Stimulated activated naive CD8-positive, alpha-beta T cell treated with anti-CD3 and anti-CD28 coated beads, Interleukin-15, amount 100 ng/mL, for 72 hours (primary cell): ENCODE measurements at regions not wholly inside any gene's neighbourhood (a gene's known extent, or its start where the extent isn't known, plus 50 kb on each side); places are given as distances from the start of the nearest gene placed in this dataset.

Experiments
- ATAC-seq: fragments of 150-1000 bp; cut with Tn5 transposase; 2 replicates; pipeline ENCODE4 v1.10.0; 2021; ENCODE audit warnings: mild to moderate bottlenecking, moderate library complexity
- DNase-seq, 2 donors: peaks; one replicate each; pipeline ENCODE4 v3.0.0; 2021 to 2022
- H3K27ac Mint-ChIP-seq, 2 donors: one replicate each; pipeline ENCODE4 v1.8.0; 2022; ENCODE audit warnings: mild to moderate bottlenecking in 2 of 2, mixed read lengths in 2 of 2, moderate library complexity in 2 of 2
- H3K27me3 Mint-ChIP-seq: one replicate; pipeline ENCODE4 v1.8.0; 2022; ENCODE audit warnings: mixed read lengths
- H3K4me1 Mint-ChIP-seq: one replicate; pipeline ENCODE4 v1.8.0; 2022; ENCODE audit warnings: mild to moderate bottlenecking, mixed read lengths
- H3K4me3 Mint-ChIP-seq, 2 donors: one replicate each; pipeline ENCODE4 v1.8.0; 2022; ENCODE audit warnings: mild to moderate bottlenecking in 2 of 2, mixed read lengths in 2 of 2, moderate library complexity in 1 of 2
- H3K9me3 Mint-ChIP-seq, 2 donors: one replicate each; pipeline ENCODE4 v1.8.0; 2022; ENCODE audit warnings: mixed read lengths in 2 of 2

GRCh38 chr1:58345215-58346035 is 201.1 kb downstream of the OMA1 start:
- Mint-ChIP-seq H3K9me3 (peaks cover 0 to 7% of the 10 kb centered on the region in 2 donors), H3K27ac (peak overlapping the region in 1 of 2 donors; percentile 56), H3K27me3 (no peaks in the 10 kb centered on the region), H3K4me3 (no peak overlapping the region), H3K4me1 (peaks cover 8% of the 10 kb centered on the region)
- DNase-seq (no peak), ATAC-seq (no peak)

DNA sequence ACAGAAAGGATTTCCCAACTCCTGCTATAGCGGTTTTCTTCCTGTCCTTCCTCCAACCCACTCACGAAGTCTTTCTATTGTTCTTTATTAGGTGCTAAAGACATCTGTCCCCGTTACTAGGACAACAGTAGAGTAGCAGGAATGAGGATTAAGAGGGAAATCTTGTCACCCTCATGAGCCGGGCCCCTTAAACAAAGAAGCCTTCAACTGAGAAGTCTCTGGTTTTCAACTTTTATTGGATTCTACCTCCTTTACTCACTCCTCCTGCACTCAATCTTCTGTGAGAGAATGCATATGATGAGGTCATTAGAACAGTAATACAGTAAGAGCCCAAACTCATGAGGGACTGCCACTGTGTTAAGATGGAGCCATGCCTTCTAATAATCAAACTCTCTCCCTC is 206.3 kb downstream of the OMA1 start:
- H3K27ac Mint-ChIP-seq: no peak overlapping the region
- no peaks in the 10 kb centered on the region for H3K9me3 Mint-ChIP-seq
- peaks cover 2% of the 10 kb centered on the region for H3K4me1 Mint-ChIP-seq
- ATAC-seq: no peak
- H3K4me3 Mint-ChIP-seq: no peak overlapping the region
- no peak for DNase-seq
- no peaks in the 10 kb centered on the region for H3K27me3 Mint-ChIP-seq

GRCh38 chr1:58338081-58338480 is 208.4 kb downstream of the OMA1 start:
- DNase-seq (no peak), ATAC-seq (no peak)
- Mint-ChIP-seq H3K27ac (no peak overlapping the region), H3K4me3 (no peak overlapping the region), H3K9me3 (no peaks in the 10 kb centered on the region), H3K4me1 (no peaks in the 10 kb centered on the region), H3K27me3 (no peaks in the 10 kb centered on the region)

DNA sequence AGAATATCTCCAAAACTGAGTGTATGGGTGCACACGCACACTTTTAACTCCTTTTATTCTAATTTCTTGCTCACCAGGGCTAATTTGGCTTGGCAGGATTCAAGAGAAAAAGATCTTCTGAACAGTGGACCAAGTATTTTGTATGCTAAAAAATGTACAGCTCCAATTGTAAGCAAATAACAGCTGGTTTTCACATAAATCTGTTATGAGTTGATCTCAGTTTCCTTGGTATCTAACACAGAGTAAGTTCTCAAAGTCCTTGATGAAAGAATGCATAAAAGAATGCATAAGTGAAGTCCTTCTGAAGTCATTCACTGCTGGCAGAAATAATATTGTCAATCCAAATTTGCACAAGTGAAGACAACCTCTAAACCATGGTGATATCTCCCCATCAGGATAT is 213.0 kb downstream of the OMA1 start:
- no peak overlapping the region for H3K27ac Mint-ChIP-seq
- no peaks in the 10 kb centered on the region for H3K4me1 Mint-ChIP-seq
- DNase-seq (no peak), ATAC-seq (no peak)
- no peaks in the 10 kb centered on the region for H3K27me3 Mint-ChIP-seq
- H3K4me3 Mint-ChIP-seq: no peak overlapping the region
- H3K9me3 Mint-ChIP-seq: no peaks in the 10 kb centered on the region

- Mint-ChIP-seq H3K4me3 (no peak overlapping the region), H3K9me3 (no peaks in the 10 kb centered on the region), H3K27me3 (no peaks in the 10 kb centered on the region), H3K27ac (no peak overlapping the region), H3K4me1 (peaks cover 2% of the 10 kb centered on the region)
- DNase-seq (no peak), ATAC-seq (no peak)
Observed at GRCh38 chr1:58331156-58331555, 215.4 kb downstream of the OMA1 start.

DNA sequence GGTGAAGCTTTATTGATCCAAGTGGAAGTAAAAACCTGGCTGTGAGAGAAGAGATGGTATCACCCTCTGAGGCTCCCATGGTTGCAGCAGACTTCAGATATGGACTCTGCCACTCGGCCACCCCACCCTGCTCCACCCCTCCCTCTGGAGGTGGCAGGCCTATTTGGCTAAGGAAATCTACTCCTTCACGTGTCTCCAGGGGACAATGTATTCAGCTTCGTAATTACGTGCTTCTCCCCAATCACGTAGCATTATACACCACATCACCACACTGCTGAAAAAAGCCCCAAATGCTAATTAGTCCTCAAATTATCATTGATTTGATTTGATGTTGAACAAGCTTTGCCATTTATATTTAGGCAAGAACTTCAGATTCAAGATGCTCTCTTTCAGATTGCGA is 220.7 kb downstream of the OMA1 start:
- DNase-seq: no peak
- Mint-ChIP-seq H3K9me3 (peaks cover 0 to 5% of the 10 kb centered on the region in 2 donors), H3K27me3 (no peaks in the 10 kb centered on the region), H3K4me3 (no peak overlapping the region), H3K27ac (peak overlapping the region in 1 of 2 donors; percentile 6), H3K4me1 (peaks cover 17% of the 10 kb centered on the region)
- ATAC-seq: no peak

DNA sequence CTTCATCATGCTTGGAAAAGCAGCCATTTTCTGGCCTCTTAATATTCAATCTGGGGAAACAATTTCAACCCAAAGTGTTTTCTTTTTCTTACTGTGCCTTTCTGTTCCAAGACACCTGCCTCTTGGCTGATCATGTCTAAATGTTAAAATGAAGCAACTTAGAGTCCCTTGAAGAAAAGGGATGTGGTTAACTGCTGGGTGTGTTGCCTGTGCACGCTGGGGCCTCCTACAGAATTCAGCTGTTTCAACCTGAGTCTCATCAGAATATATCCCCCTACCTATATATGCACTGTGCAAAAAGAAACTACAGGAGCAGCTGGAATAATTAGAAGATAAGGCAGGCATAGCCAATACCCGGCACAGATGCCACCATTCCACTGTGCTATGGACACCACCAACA is 222.0 kb downstream of the OMA1 start:
- H3K4me1 Mint-ChIP-seq: peaks cover 17% of the 10 kb centered on the region
- no peak overlapping the region for H3K4me3 Mint-ChIP-seq
- H3K27me3 Mint-ChIP-seq: no peaks in the 10 kb centered on the region
- ATAC-seq (peak; percentile 63), DNase-seq (peak in 1 of 2 donors; percentile 9)
- H3K9me3 Mint-ChIP-seq: peaks cover 0 to 5% of the 10 kb centered on the region in 2 donors
- H3K27ac Mint-ChIP-seq: peak overlapping the region in 1 of 2 donors; percentile 82

- H3K27me3 Mint-ChIP-seq: no peaks in the 10 kb centered on the region
- no peak for DNase-seq
- H3K9me3 Mint-ChIP-seq: peaks cover 0 to 3% of the 10 kb centered on the region in 2 donors
- no peak overlapping the region for H3K4me3 Mint-ChIP-seq
- H3K27ac Mint-ChIP-seq: no peak overlapping the region
- no peak for ATAC-seq
- no peaks in the 10 kb centered on the region for H3K4me1 Mint-ChIP-seq
Observed at GRCh38 chr1:58318157-58319005, 228.1 kb downstream of the OMA1 start.

- no peak overlapping the region for H3K27ac Mint-ChIP-seq
- DNase-seq: no peak
- H3K4me3 Mint-ChIP-seq: no peak overlapping the region
- no peaks in the 10 kb centered on the region for H3K9me3 Mint-ChIP-seq
- H3K4me1 Mint-ChIP-seq: no peaks in the 10 kb centered on the region
- no peaks in the 10 kb centered on the region for H3K27me3 Mint-ChIP-seq
- ATAC-seq: no peak
Observed at GRCh38 chr1:58317694-58318093, 228.8 kb downstream of the OMA1 start.

DNA sequence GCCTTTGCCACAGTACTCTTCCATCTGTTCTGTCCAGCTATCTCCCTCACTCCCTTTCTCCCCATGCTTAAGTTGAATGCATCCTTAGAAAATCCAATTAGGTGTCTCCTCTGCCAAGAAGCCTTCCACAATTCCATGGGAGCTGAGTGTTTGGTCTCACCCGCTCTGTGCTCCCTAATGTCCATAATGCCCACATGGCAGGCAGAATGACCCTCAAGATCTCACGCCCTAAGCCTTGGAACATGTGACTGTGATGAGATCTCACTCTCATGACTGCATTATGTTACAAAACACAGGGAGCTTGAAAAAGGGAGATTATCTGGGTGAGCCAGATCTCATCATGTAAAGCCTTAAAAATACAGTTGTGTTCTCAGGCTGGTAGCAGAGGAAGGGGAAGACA is 229.4 kb downstream of the OMA1 start:
- ATAC-seq (no peak), DNase-seq (no peak)
- no peak overlapping the region for H3K27ac Mint-ChIP-seq
- H3K27me3 Mint-ChIP-seq: no peaks in the 10 kb centered on the region
- no peaks in the 10 kb centered on the region for H3K4me1 Mint-ChIP-seq
- H3K9me3 Mint-ChIP-seq: no peaks in the 10 kb centered on the region
- H3K4me3 Mint-ChIP-seq: no peak overlapping the region

- ATAC-seq: no peak
- no peak overlapping the region for H3K27ac Mint-ChIP-seq
Observed at GRCh38 chr1:58316141-58316540, 230.4 kb downstream of the OMA1 start.

GRCh38 chr1:58312971-58313563 is 233.5 kb downstream of the OMA1 start:
- no peak overlapping the region for H3K27ac Mint-ChIP-seq
- DNase-seq (no peak), ATAC-seq (no peak)
- H3K4me1 Mint-ChIP-seq: no peaks in the 10 kb centered on the region
- H3K27me3 Mint-ChIP-seq: no peaks in the 10 kb centered on the region
- H3K9me3 Mint-ChIP-seq: no peaks in the 10 kb centered on the region
- no peak overlapping the region for H3K4me3 Mint-ChIP-seq

More at GRCh38 chr1:58316141-58316540, 230.4 kb downstream of the OMA1 start:
- H3K4me1 Mint-ChIP-seq: no peaks in the 10 kb centered on the region
- no peak overlapping the region for H3K4me3 Mint-ChIP-seq
- H3K9me3 Mint-ChIP-seq: no peaks in the 10 kb centered on the region
- DNase-seq: no peak
- H3K27me3 Mint-ChIP-seq: no peaks in the 10 kb centered on the region

GRCh38 chr1:58312461-58312860 is 234.1 kb downstream of the OMA1 start:
- Mint-ChIP-seq H3K9me3 (no peaks in the 10 kb centered on the region), H3K4me1 (no peaks in the 10 kb centered on the region), H3K27ac (no peak overlapping the region), H3K4me3 (no peak overlapping the region), H3K27me3 (no peaks in the 10 kb centered on the region)
- no peak for ATAC-seq
- DNase-seq: no peak

DNA sequence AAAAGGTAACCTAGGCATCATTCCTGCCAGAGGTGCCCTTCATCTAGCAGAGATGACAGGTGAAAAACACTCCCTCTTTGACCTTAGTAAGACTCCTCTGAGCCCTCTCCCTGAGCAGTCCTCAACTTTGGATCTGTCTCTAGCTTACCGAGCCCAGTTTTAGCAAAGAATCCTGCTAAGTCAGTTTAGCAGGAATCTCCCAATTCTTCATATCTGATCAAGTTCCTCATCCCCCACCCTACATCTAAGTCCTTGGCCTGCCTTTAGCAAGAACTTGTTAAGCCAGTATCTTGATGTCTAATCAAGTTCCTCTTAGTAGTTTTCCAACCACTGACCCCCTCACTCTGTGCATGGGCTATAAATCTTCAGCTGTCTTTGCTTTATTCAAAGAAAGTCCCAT is 235.6 kb downstream of the OMA1 start:
- Mint-ChIP-seq H3K27me3 (no peaks in the 10 kb centered on the region), H3K9me3 (no peaks in the 10 kb centered on the region), H3K4me1 (no peaks in the 10 kb centered on the region), H3K27ac (no peak overlapping the region), H3K4me3 (no peak overlapping the region)
- no peak for ATAC-seq
- DNase-seq: no peak

DNA sequence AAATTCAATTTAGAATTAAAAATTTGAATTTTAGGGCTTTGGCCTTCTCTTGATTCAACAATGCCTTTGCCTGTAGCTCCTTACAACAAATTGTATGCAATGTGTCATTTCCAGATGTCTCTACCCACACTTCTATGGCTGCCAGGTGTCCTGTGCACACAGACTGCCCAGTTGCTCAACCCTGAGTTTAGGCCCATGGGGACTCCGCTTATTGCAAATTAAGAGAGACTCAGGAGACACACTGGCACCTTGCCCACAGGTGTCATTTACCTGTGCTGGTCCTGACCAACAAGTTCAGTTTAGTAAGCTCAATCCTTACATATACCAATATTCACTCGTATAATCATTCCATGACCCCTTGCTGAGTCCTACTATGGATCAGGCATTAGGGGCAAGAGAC is 236.1 kb downstream of the OMA1 start:
- Mint-ChIP-seq H3K27me3 (no peaks in the 10 kb centered on the region), H3K9me3 (no peaks in the 10 kb centered on the region), H3K4me1 (no peaks in the 10 kb centered on the region), H3K27ac (no peak overlapping the region), H3K4me3 (no peak overlapping the region)
- DNase-seq (no peak), ATAC-seq (no peak)

DNA sequence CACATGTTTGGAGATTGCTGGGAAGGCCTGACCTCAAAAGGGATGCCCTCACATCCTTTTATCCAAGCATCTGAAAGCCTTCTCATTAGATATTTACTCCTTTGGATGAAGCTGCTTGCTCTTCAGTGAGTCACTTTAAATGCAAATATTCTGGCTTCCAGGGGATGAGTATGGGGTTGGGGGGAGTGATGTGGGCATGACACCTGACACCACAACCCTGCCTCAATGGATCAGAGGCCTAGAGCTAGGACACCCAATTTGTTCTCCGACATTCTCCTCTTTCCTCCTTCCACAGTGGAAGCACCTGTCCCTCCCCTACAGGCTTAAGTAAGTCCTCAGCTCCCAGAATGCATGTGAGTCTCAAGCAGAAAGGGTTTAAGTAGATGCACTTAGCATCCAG is 238.3 kb downstream of the OMA1 start:
- ATAC-seq (no peak), DNase-seq (no peak)
- no peak overlapping the region for H3K27ac Mint-ChIP-seq
- H3K27me3 Mint-ChIP-seq: no peaks in the 10 kb centered on the region
- no peaks in the 10 kb centered on the region for H3K4me1 Mint-ChIP-seq
- no peak overlapping the region for H3K4me3 Mint-ChIP-seq
- H3K9me3 Mint-ChIP-seq: no peaks in the 10 kb centered on the region
